CD14-positive monocyte (primary cell): ENCODE measurements at regions not wholly inside any gene's neighbourhood (a gene's known extent, or its start where the extent isn't known, plus 50 kb on each side); places are given as distances from the start of the nearest gene placed in this dataset.

Experiments
- DNase-seq, 3 donors: peaks; one replicate each; pipeline ENCODE4 v3.0.0-alpha.2; 2011 to 2022
- H2AFZ ChIP-seq: 2 replicates; pipeline ENCODE4 v1.6.0; 2012; ENCODE audit warnings: mild to moderate bottlenecking, low read depth, low read length, inconsistent platforms; ENCODE audit not compliant: insufficient read depth, poor library complexity, severe bottlenecking
- H3K27ac ChIP-seq, 2 donors: 1 replicate in 1 of 2; 2 replicates in 1 of 2; pipeline ENCODE4 v1.5.1; 2012 to 2013; ENCODE audit warnings: low read length in 2 of 2, control low read depth in 1 of 2, inconsistent platforms in 1 of 2, low read depth in 1 of 2, mild to moderate bottlenecking in 1 of 2
- H3K27me3 ChIP-seq, 2 donors: one replicate each; pipeline versions ENCODE4 v1.6.0 to v1.6.1; 2011 to 2013; ENCODE audit warnings: low read length in 2 of 2; ENCODE audit not compliant: control insufficient read depth in 2 of 2, insufficient read depth in 2 of 2
- H3K36me3 ChIP-seq, 2 donors: replicated peaks in 1 of 2; 1 replicate in 1 of 2; 2 replicates in 1 of 2; pipeline versions ENCODE4 v1.5.1 to v1.6.1; 2012 to 2013; ENCODE audit warnings: low read length in 2 of 2, control low read depth in 1 of 2, inconsistent platforms in 1 of 2, mild to moderate bottlenecking in 1 of 2; ENCODE audit not compliant: insufficient read depth in 2 of 2, control insufficient read depth in 1 of 2
- H3K4me1 ChIP-seq, 2 donors: 1 replicate in 1 of 2; 2 replicates in 1 of 2; pipeline versions ENCODE4 v1.5.1 to v1.6.1; 2012 to 2013; ENCODE audit warnings: low read length in 2 of 2, control low read depth in 1 of 2, inconsistent platforms in 1 of 2, mild to moderate bottlenecking in 1 of 2, moderate library complexity in 1 of 2; ENCODE audit not compliant: insufficient read depth in 2 of 2, control insufficient read depth in 1 of 2
- H3K4me2 ChIP-seq: replicated peaks from 2 replicates; pipeline ENCODE3; 2012; ENCODE audit warnings: low read length, moderate library complexity, mild to moderate bottlenecking; ENCODE audit not compliant: poor library complexity, severe bottlenecking; ENCODE audit errors: extremely low read depth
- H3K4me3 ChIP-seq, 3 experiments: fragments of 200-600 bp in 1 of 3; sonication (generic) in 1 of 3; replicated peaks in 1 of 3; 1 replicate in 2 of 3; 2 replicates in 1 of 3; pipeline ENCODE4 v1.5.1; 2011 to 2013; ENCODE audit warnings: low read length in 3 of 3, mild to moderate bottlenecking in 3 of 3, control low read depth in 2 of 3, low read depth in 2 of 3, inconsistent platforms in 1 of 3, moderate library complexity in 1 of 3
- H3K79me2 ChIP-seq: 2 replicates; pipeline ENCODE4 v1.6.0; 2012; ENCODE audit warnings: mild to moderate bottlenecking, control low read depth, inconsistent platforms, low read length, moderate library complexity; ENCODE audit not compliant: insufficient read depth
- H3K9ac ChIP-seq: 2 replicates; pipeline ENCODE4 v1.6.0; 2017; ENCODE audit warnings: low read length, mild to moderate bottlenecking; ENCODE audit not compliant: insufficient read depth, poor library complexity, severe bottlenecking
- H3K9me3 ChIP-seq, 2 donors: replicated peaks in 1 of 2; 1 replicate in 1 of 2; 2 replicates in 1 of 2; pipeline versions ENCODE4 v1.5.1 to v1.6.1; 2012 to 2013; ENCODE audit warnings: low read length in 2 of 2, control low read depth in 1 of 2; ENCODE audit not compliant: control insufficient read depth in 1 of 2, insufficient read depth in 1 of 2
- H4K20me1 ChIP-seq: 2 replicates; pipeline ENCODE4 v1.6.0; 2012; ENCODE audit warnings: mild to moderate bottlenecking, low read length, control low read depth, moderate library complexity; ENCODE audit not compliant: insufficient read depth
- H3K27ac Mint-ChIP-seq, 7 donors: one replicate each; pipeline ENCODE4 v1.8.0; 2020; ENCODE audit warnings: mild to moderate bottlenecking in 7 of 7, mixed read lengths in 7 of 7, moderate library complexity in 6 of 7, inconsistent platforms in 2 of 7
- H3K27me3 Mint-ChIP-seq, 3 donors: one replicate each; pipeline ENCODE4 v1.8.0; 2021 to 2022; ENCODE audit warnings: low read depth in 3 of 3, mild to moderate bottlenecking in 3 of 3, mixed read lengths in 3 of 3, moderate library complexity in 3 of 3, inconsistent platforms in 1 of 3
- H3K36me3 Mint-ChIP-seq, 2 donors: one replicate each; pipeline ENCODE4 v1.8.0; 2020; ENCODE audit warnings: mixed read lengths in 2 of 2, inconsistent platforms in 1 of 2, mild to moderate bottlenecking in 1 of 2
- H3K4me1 Mint-ChIP-seq: one replicate; pipeline ENCODE4 v1.8.0; 2020; ENCODE audit warnings: mild to moderate bottlenecking, mixed read lengths
- H3K4me3 Mint-ChIP-seq, 2 donors: one replicate each; pipeline ENCODE4 v1.8.0; 2020; ENCODE audit warnings: mild to moderate bottlenecking in 2 of 2, mixed read lengths in 2 of 2, moderate library complexity in 1 of 2
- H3K9me3 Mint-ChIP-seq, 7 donors: one replicate each; pipeline ENCODE4 v1.8.0; 2020 to 2022; ENCODE audit warnings: mixed read lengths in 7 of 7, mild to moderate bottlenecking in 6 of 7, moderate library complexity in 6 of 7, inconsistent platforms in 2 of 7
- CTCF ChIP-seq: fragments of 200-600 bp; IDR thresholded peaks from one replicate; pipeline ENCODE4 v1.8.0; 2022; ENCODE audit warnings: antibody characterized with exemption, mild to moderate bottlenecking
- whole genome bisulfite sequencing: methylation state at CpG from one replicate; pipeline ENCODE4 v1.1.5; 2013; ENCODE audit warnings: missing lambda C conversion rate; ENCODE audit not compliant: insufficient coverage; 5-methylcytosine and 5-hydroxymethylcytosine counted together
- intact Hi-C, 2 donors: fragments of 100-400 bp; cut with micrococcal nuclease; formaldehyde crosslinking; loops; one replicate each; pipeline versions ENCODE4 v1.15.0 to v1.15.1; 2023

GRCh38 chr3:26070854-26071253 lies 281.0 kb downstream of the OXSM start:
- no peak overlapping the region for H3K4me3 Mint-ChIP-seq
- WGBS: no CpG with 5 or more reads among the region's 1 CpG
- Histone ChIP-seq H3K9ac (no peak overlapping the region), H4K20me1 (no peaks in the 10 kb centered on the region), H2AFZ (no peak overlapping the region), H3K9me3 (no peaks in the 10 kb centered on the region), H3K4me3 (no peak overlapping the region), H3K27me3 (no peaks in the 10 kb centered on the region), H3K4me2 (no peak overlapping the region), H3K79me2 (no peaks in the 10 kb centered on the region), H3K4me1 (no peaks in the 10 kb centered on the region), H3K36me3 (no peaks in the 10 kb centered on the region), H3K27ac (no peak overlapping the region)
- H3K27ac Mint-ChIP-seq: no peak overlapping the region
- no peak for TF ChIP-seq CTCF
- peaks cover 0 to 7% (median 2%) of the 10 kb centered on the region in 7 donors for H3K9me3 Mint-ChIP-seq
- DNase-seq: no peak
- no peaks in the 10 kb centered on the region for H3K36me3 Mint-ChIP-seq
- H3K27me3 Mint-ChIP-seq: no peaks in the 10 kb centered on the region
- intact Hi-C loops: no loop called here
- no peaks in the 10 kb centered on the region for H3K4me1 Mint-ChIP-seq

- Histone ChIP-seq H3K4me1 (no peaks in the 10 kb centered on the region), H2AFZ (no peak overlapping the region), H3K4me2 (no peak overlapping the region), H3K27me3 (no peaks in the 10 kb centered on the region), H3K9me3 (no peaks in the 10 kb centered on the region), H3K27ac (no peak overlapping the region), H3K4me3 (no peak overlapping the region), H3K79me2 (no peaks in the 10 kb centered on the region), H3K36me3 (no peaks in the 10 kb centered on the region), H3K9ac (no peak overlapping the region), H4K20me1 (no peaks in the 10 kb centered on the region)
- no CpG with 5 or more reads among the region's 1 CpG for WGBS
- no peaks in the 10 kb centered on the region for H3K36me3 Mint-ChIP-seq
- H3K4me1 Mint-ChIP-seq: no peaks in the 10 kb centered on the region
- peaks cover 0 to 4% (median 2%) of the 10 kb centered on the region in 7 donors for H3K9me3 Mint-ChIP-seq
- H3K4me3 Mint-ChIP-seq: no peak overlapping the region
- TF ChIP-seq CTCF: no peak
- H3K27ac Mint-ChIP-seq: no peak overlapping the region
- no peaks in the 10 kb centered on the region for H3K27me3 Mint-ChIP-seq
- intact Hi-C loops: no loop called here
- DNase-seq: no peak
Measured at GRCh38 chr3:26074080-26074479, 284.2 kb downstream of the OXSM start.
